Vagina (tissue), 2 donors: ENCODE measurements at regions not wholly inside any gene's neighbourhood (a gene's known extent, or its start where the extent isn't known, plus 50 kb on each side); places are given as distances from the start of the nearest gene placed in this dataset.

Experiments used
- POLR2A ChIP-seq, 2 donors: fragments of 450-650 bp; IDR thresholded peaks; one replicate each; pipeline ENCODE4 v1.6.1; 2017; ENCODE audit warnings: antibody characterized with exemption in 2 of 2, mild to moderate bottlenecking in 2 of 2, moderate library complexity in 2 of 2
- POLR2AphosphoS5 ChIP-seq, 2 donors: sonication (generic); formaldehyde crosslinking; IDR thresholded peaks; one replicate each; pipeline ENCODE4 v1.9.0; 2017; ENCODE audit warnings: antibody characterized with exemption in 2 of 2, mild to moderate bottlenecking in 2 of 2, low read depth in 1 of 2; ENCODE audit not compliant: insufficient read depth in 1 of 2

- TF ChIP-seq POLR2AphosphoS5 (IDR thresholded peaks at IDR 0.05; ENCODE audit: insufficient read depth in 1 of 2, low read depth in 1 of 2) (no peak), POLR2A (IDR thresholded peaks at IDR 0.05) (no peak)
These were observed 1514.9 kb upstream of the TMEM132C start for GRCh38 chr12:126752021-126752420.
